ENCODE measurements at regions not wholly inside any gene's neighbourhood (a gene's known extent, or its start where the extent isn't known, plus 50 kb on each side); places are given as distances from the start of the nearest gene placed in this dataset.

DNA sequence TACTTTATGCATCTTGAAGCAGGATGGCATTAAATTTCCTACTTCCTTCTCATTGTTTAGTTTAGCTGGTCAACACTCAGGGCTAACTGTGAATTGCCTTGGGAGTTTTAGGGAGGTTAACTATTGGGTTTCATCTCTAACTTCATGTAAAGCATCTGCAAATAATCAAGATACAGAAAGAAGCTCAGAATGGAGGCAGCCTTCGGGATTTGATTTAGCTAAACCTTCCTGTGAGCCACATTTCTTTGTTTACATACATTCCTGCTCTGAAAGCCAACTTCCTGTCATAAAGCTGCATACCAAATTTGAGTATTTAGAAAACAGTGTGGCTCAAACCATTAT is 131.7 kb upstream of the PCDH18 start:
- no peak for TF ChIP-seq POLR2A (IDR thresholded peaks at IDR 0.05)
- TF ChIP-seq, protein P1, sequence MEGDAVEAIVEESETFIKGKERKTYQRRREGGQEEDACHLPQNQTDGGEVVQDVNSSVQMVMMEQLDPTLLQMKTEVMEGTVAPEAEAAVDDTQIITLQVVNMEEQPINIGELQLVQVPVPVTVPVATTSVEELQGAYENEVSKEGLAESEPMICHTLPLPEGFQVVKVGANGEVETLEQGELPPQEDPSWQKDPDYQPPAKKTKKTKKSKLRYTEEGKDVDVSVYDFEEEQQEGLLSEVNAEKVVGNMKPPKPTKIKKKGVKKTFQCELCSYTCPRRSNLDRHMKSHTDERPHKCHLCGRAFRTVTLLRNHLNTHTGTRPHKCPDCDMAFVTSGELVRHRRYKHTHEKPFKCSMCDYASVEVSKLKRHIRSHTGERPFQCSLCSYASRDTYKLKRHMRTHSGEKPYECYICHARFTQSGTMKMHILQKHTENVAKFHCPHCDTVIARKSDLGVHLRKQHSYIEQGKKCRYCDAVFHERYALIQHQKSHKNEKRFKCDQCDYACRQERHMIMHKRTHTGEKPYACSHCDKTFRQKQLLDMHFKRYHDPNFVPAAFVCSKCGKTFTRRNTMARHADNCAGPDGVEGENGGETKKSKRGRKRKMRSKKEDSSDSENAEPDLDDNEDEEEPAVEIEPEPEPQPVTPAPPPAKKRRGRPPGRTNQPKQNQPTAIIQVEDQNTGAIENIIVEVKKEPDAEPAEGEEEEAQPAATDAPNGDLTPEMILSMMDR (IDR thresholded peaks at IDR 0.05) = no peak
